Nephron (organoid): ENCODE measurements at regions not wholly inside any gene's neighbourhood (a gene's known extent, or its start where the extent isn't known, plus 50 kb on each side); places are given as distances from the start of the nearest gene placed in this dataset.
"Not testable (repeated sequence)": the region's sequence is repeated elsewhere in the genome, so short reads cannot be mapped to it uniquely, and the experiment has no call there.

Experiments used
- H3K27ac Mint-ChIP-seq, 3 experiments: 2 replicates each; pipeline ENCODE4 v1.8.0; 2020; ENCODE audit warnings: mixed read lengths in 3 of 3, mild to moderate bottlenecking in 2 of 3, moderate library complexity in 1 of 3
- H3K27me3 Mint-ChIP-seq: 2 replicates; pipeline ENCODE4 v1.8.0; 2021; ENCODE audit warnings: low read depth, mild to moderate bottlenecking, moderate library complexity, mixed read lengths
- H3K36me3 Mint-ChIP-seq: 2 replicates; pipeline ENCODE4 v1.8.0; 2020; ENCODE audit warnings: low read depth, mixed read lengths
- H3K4me1 Mint-ChIP-seq: 2 replicates; pipeline ENCODE4 v1.8.0; 2020; ENCODE audit warnings: mixed read lengths
- H3K4me3 Mint-ChIP-seq, 3 experiments: 2 replicates each; pipeline ENCODE4 v1.8.0; 2020; ENCODE audit warnings: mild to moderate bottlenecking in 3 of 3, mixed read lengths in 3 of 3, moderate library complexity in 2 of 3
- H3K9me3 Mint-ChIP-seq: 2 replicates; pipeline ENCODE4 v1.8.0; 2020; ENCODE audit warnings: mixed read lengths
- CTCF ChIP-seq, 3 experiments: fragments of 200-600 bp; sonication (generic); IDR thresholded peaks; one replicate each; pipeline ENCODE4 v1.5.0; 2021; ENCODE audit warnings: antibody characterized with exemption in 3 of 3; ENCODE audit not compliant: unreplicated experiment in 3 of 3

GRCh38 chr7:93030605-93031225, 87.1 kb downstream of the SAMD9 start:
- no peaks in the 10 kb centered on the region for H3K36me3 Mint-ChIP-seq

GRCh38 chr7:93029056-93029455, 88.7 kb downstream of the SAMD9 start:
- peaks cover 30% of the 10 kb centered on the region for H3K9me3 Mint-ChIP-seq
- H3K4me1 Mint-ChIP-seq: no peaks in the 10 kb centered on the region
- TF ChIP-seq CTCF (IDR thresholded peaks at IDR 0.05; ENCODE audit: unreplicated experiment in 3 of 3): no peak
- H3K27ac Mint-ChIP-seq: no peak overlapping the region
- H3K4me3 Mint-ChIP-seq: no peak overlapping the region
- peaks cover 3% of the 10 kb centered on the region for H3K27me3 Mint-ChIP-seq
- no peaks in the 10 kb centered on the region for H3K36me3 Mint-ChIP-seq

More at GRCh38 chr7:93030605-93031225, 87.1 kb downstream of the SAMD9 start:
- Mint-ChIP-seq H3K9me3 (peaks cover 28% of the 10 kb centered on the region), H3K27me3 (peaks cover 3% of the 10 kb centered on the region), H3K4me3 (no peak overlapping the region), H3K27ac (no peak overlapping the region), H3K4me1 (no peaks in the 10 kb centered on the region)
- TF ChIP-seq CTCF (IDR thresholded peaks at IDR 0.05; ENCODE audit: unreplicated experiment in 3 of 3): no peak

GRCh38 chr7:93028610-93029009, 89.2 kb downstream of the SAMD9 start:
- no peaks in the 10 kb centered on the region for H3K36me3 Mint-ChIP-seq
- TF ChIP-seq CTCF (IDR thresholded peaks at IDR 0.05; ENCODE audit: unreplicated experiment in 3 of 3): no peak
- peaks cover 3% of the 10 kb centered on the region for H3K27me3 Mint-ChIP-seq
- peaks cover 30% of the 10 kb centered on the region for H3K9me3 Mint-ChIP-seq
- H3K4me1 Mint-ChIP-seq: no peaks in the 10 kb centered on the region
- no peak overlapping the region for H3K4me3 Mint-ChIP-seq
- no peak overlapping the region for H3K27ac Mint-ChIP-seq

- H3K27me3 Mint-ChIP-seq: peaks cover 6% of the 10 kb centered on the region
- H3K9me3 Mint-ChIP-seq: peaks cover 18% of the 10 kb centered on the region
- H3K4me3 Mint-ChIP-seq: no peak overlapping the region
These were observed 90.7 kb downstream of the SAMD9 start for GRCh38 chr7:93027044-93027443.

GRCh38 chr7:93026425-93026824, 91.4 kb downstream of the SAMD9 start:
- peaks cover 13% of the 10 kb centered on the region for H3K9me3 Mint-ChIP-seq
- H3K36me3 Mint-ChIP-seq: no peaks in the 10 kb centered on the region
- TF ChIP-seq CTCF (IDR thresholded peaks at IDR 0.05; ENCODE audit: unreplicated experiment in 3 of 3): no peak
- no peak overlapping the region for H3K27ac Mint-ChIP-seq
- H3K27me3 Mint-ChIP-seq: peaks cover 6% of the 10 kb centered on the region
- H3K4me1 Mint-ChIP-seq: no peaks in the 10 kb centered on the region
- H3K4me3 Mint-ChIP-seq: no peak overlapping the region

More at GRCh38 chr7:93027044-93027443, 90.7 kb downstream of the SAMD9 start:
- H3K36me3 Mint-ChIP-seq: no peaks in the 10 kb centered on the region
- no peak overlapping the region for H3K27ac Mint-ChIP-seq
- no peaks in the 10 kb centered on the region for H3K4me1 Mint-ChIP-seq
- TF ChIP-seq CTCF (IDR thresholded peaks at IDR 0.05; ENCODE audit: unreplicated experiment in 3 of 3): no peak

- Mint-ChIP-seq H3K4me3 (no peak overlapping the region), H3K27me3 (peaks cover 6% of the 10 kb centered on the region), H3K27ac (no peak overlapping the region), H3K36me3 (no peaks in the 10 kb centered on the region), H3K4me1 (no peaks in the 10 kb centered on the region), H3K9me3 (peaks cover 5% of the 10 kb centered on the region)
- TF ChIP-seq CTCF (IDR thresholded peaks at IDR 0.05; ENCODE audit: unreplicated experiment in 3 of 3): no peak
These were observed 92.4 kb downstream of the SAMD9 start for GRCh38 chr7:93025389-93025788.

GRCh38 chr7:93022931-93023478, 94.8 kb downstream of the SAMD9 start:
- H3K4me1 Mint-ChIP-seq, H3K27me3 Mint-ChIP-seq, H3K27ac Mint-ChIP-seq, H3K4me3 Mint-ChIP-seq, H3K9me3 Mint-ChIP-seq, H3K36me3 Mint-ChIP-seq: not testable (repeated sequence)
